NT2/D1 (cell line): ENCODE measurements at regions not wholly inside any gene's neighbourhood (a gene's known extent, or its start where the extent isn't known, plus 50 kb on each side); places are given as distances from the start of the nearest gene placed in this dataset.

Source experiments
- SUZ12 ChIP-seq: IDR thresholded peaks from 2 replicates; pipeline ENCODE4 v1.6.1; 2011; ENCODE audit not compliant: insufficient read length, insufficient read depth; ENCODE audit errors: extremely low read depth
- ZNF274 ChIP-seq: IDR thresholded peaks from 2 replicates; pipeline ENCODE4 v1.6.1; 2011; ENCODE audit warnings: mild to moderate bottlenecking, low read depth, low read length

GRCh38 chr7:114173170-114173890 lies 241.3 kb upstream of the FOXP2 start:
- TF ChIP-seq ZNF274 (no peak), SUZ12 (no peak)
